ENCODE measurements at regions not wholly inside any gene's neighbourhood (a gene's known extent, or its start where the extent isn't known, plus 50 kb on each side); places are given as distances from the start of the nearest gene placed in this dataset.

GRCh38 chr6:139595183-139595582 is 220.7 kb upstream of the CITED2 start:
- no peaks in the 10 kb centered on the region for H3K9me3 ChIP-seq (ENCODE audit: control insufficient read depth in 2 of 2, insufficient read depth in 1 of 2, low read length in 1 of 2)
- H3K27me3 ChIP-seq (ENCODE audit: control insufficient read depth in 2 of 2, insufficient read depth in 1 of 2, low read length in 1 of 2), result no peaks in the 10 kb centered on the region
- no peak overlapping the region for H3K27ac ChIP-seq (ENCODE audit: low read depth in 1 of 2, low read length in 1 of 2)
- no peaks in the 10 kb centered on the region for H3K36me3 ChIP-seq (ENCODE audit: control insufficient read depth in 2 of 2, insufficient read depth in 2 of 2, low read length in 1 of 2)
- 96% methylated on average over 3 of the region's 3 CpGs for WGBS
- H3K4me3 ChIP-seq (ENCODE audit: low read length in 2 of 2), result no peak overlapping the region
- no peak for DNase-seq (ENCODE audit: low read depth in 6 of 9, low spot score in 9 of 9)
- no peaks in the 10 kb centered on the region for H3K4me1 ChIP-seq (ENCODE audit: control insufficient read depth in 2 of 2, insufficient read depth in 2 of 2, low read length in 2 of 2)

- Histone ChIP-seq H3K4me3 (ENCODE audit: low read length in 2 of 2) (no peak overlapping the region), H3K27me3 (ENCODE audit: control insufficient read depth in 2 of 2, insufficient read depth in 1 of 2, low read length in 1 of 2) (no peaks in the 10 kb centered on the region), H3K27ac (ENCODE audit: low read depth in 1 of 2, low read length in 1 of 2) (no peak overlapping the region), H3K9me3 (ENCODE audit: control insufficient read depth in 2 of 2, insufficient read depth in 1 of 2, low read length in 1 of 2) (no peaks in the 10 kb centered on the region), H3K4me1 (ENCODE audit: control insufficient read depth in 2 of 2, insufficient read depth in 2 of 2, low read length in 2 of 2) (no peaks in the 10 kb centered on the region), H3K36me3 (ENCODE audit: control insufficient read depth in 2 of 2, insufficient read depth in 2 of 2, low read length in 1 of 2) (no peaks in the 10 kb centered on the region)
- DNase-seq (ENCODE audit: low read depth in 6 of 9, low spot score in 9 of 9), result no peak
- 96% methylated on average over 8 of the region's 8 CpGs for WGBS
Observed at GRCh38 chr6:139594333-139594965, 220.0 kb upstream of the CITED2 start.

GRCh38 chr6:139593081-139593480 is 218.6 kb upstream of the CITED2 start:
- DNase-seq (ENCODE audit: low read depth in 6 of 9, low spot score in 9 of 9), result no peak
- Histone ChIP-seq H3K9me3 (ENCODE audit: control insufficient read depth in 2 of 2, insufficient read depth in 1 of 2, low read length in 1 of 2) (no peaks in the 10 kb centered on the region), H3K27ac (ENCODE audit: low read depth in 1 of 2, low read length in 1 of 2) (no peak overlapping the region), H3K4me1 (ENCODE audit: control insufficient read depth in 2 of 2, insufficient read depth in 2 of 2, low read length in 2 of 2) (no peaks in the 10 kb centered on the region), H3K27me3 (ENCODE audit: control insufficient read depth in 2 of 2, insufficient read depth in 1 of 2, low read length in 1 of 2) (no peaks in the 10 kb centered on the region), H3K36me3 (ENCODE audit: control insufficient read depth in 2 of 2, insufficient read depth in 2 of 2, low read length in 1 of 2) (no peaks in the 10 kb centered on the region), H3K4me3 (ENCODE audit: low read length in 2 of 2) (no peak overlapping the region)
- WGBS, result 97% methylated on average over 3 of the region's 3 CpGs

- 95% methylated on average over 1 of the region's 1 CpG for WGBS
- no peak overlapping the region for H3K4me3 ChIP-seq (ENCODE audit: low read length in 2 of 2)
- H3K27ac ChIP-seq (ENCODE audit: low read depth in 1 of 2, low read length in 1 of 2), result no peak overlapping the region
- no peak for DNase-seq (ENCODE audit: low read depth in 6 of 9, low spot score in 9 of 9)
- no peaks in the 10 kb centered on the region for H3K27me3 ChIP-seq (ENCODE audit: control insufficient read depth in 2 of 2, insufficient read depth in 1 of 2, low read length in 1 of 2)
- H3K4me1 ChIP-seq (ENCODE audit: control insufficient read depth in 2 of 2, insufficient read depth in 2 of 2, low read length in 2 of 2), result no peaks in the 10 kb centered on the region
- no peaks in the 10 kb centered on the region for H3K36me3 ChIP-seq (ENCODE audit: control insufficient read depth in 2 of 2, insufficient read depth in 2 of 2, low read length in 1 of 2)
- H3K9me3 ChIP-seq (ENCODE audit: control insufficient read depth in 2 of 2, insufficient read depth in 1 of 2, low read length in 1 of 2), result no peaks in the 10 kb centered on the region
Observed at GRCh38 chr6:139592011-139592410, 217.6 kb upstream of the CITED2 start.

- H3K27ac ChIP-seq (ENCODE audit: low read depth in 1 of 2, low read length in 1 of 2), result no peak overlapping the region
- 65% methylated on average over 4 of the region's 4 CpGs for WGBS
Observed at GRCh38 chr6:139591075-139591865, 216.8 kb upstream of the CITED2 start.

GRCh38 chr6:139590206-139590605 is 215.8 kb upstream of the CITED2 start:
- H3K4me1 ChIP-seq (ENCODE audit: control insufficient read depth in 2 of 2, insufficient read depth in 2 of 2, low read length in 2 of 2), result no peaks in the 10 kb centered on the region
- H3K27ac ChIP-seq (ENCODE audit: low read depth in 1 of 2, low read length in 1 of 2), result no peak overlapping the region

More at GRCh38 chr6:139591075-139591865, 216.8 kb upstream of the CITED2 start:
- Histone ChIP-seq H3K36me3 (ENCODE audit: control insufficient read depth in 2 of 2, insufficient read depth in 2 of 2, low read length in 1 of 2) (no peaks in the 10 kb centered on the region), H3K4me3 (ENCODE audit: low read length in 2 of 2) (no peak overlapping the region), H3K27me3 (ENCODE audit: control insufficient read depth in 2 of 2, insufficient read depth in 1 of 2, low read length in 1 of 2) (no peaks in the 10 kb centered on the region), H3K4me1 (ENCODE audit: control insufficient read depth in 2 of 2, insufficient read depth in 2 of 2, low read length in 2 of 2) (no peaks in the 10 kb centered on the region), H3K9me3 (ENCODE audit: control insufficient read depth in 2 of 2, insufficient read depth in 1 of 2, low read length in 1 of 2) (no peaks in the 10 kb centered on the region)
- no peak for DNase-seq (ENCODE audit: low read depth in 6 of 9, low spot score in 9 of 9)

GRCh38 chr6:139588734-139589593 is 214.5 kb upstream of the CITED2 start:
- no peak overlapping the region for H3K27ac ChIP-seq (ENCODE audit: low read depth in 1 of 2, low read length in 1 of 2)
- no peaks in the 10 kb centered on the region for H3K9me3 ChIP-seq (ENCODE audit: control insufficient read depth in 2 of 2, insufficient read depth in 1 of 2, low read length in 1 of 2)
- no peaks in the 10 kb centered on the region for H3K4me1 ChIP-seq (ENCODE audit: control insufficient read depth in 2 of 2, insufficient read depth in 2 of 2, low read length in 2 of 2)
- no peaks in the 10 kb centered on the region for H3K36me3 ChIP-seq (ENCODE audit: control insufficient read depth in 2 of 2, insufficient read depth in 2 of 2, low read length in 1 of 2)
- no peak overlapping the region for H3K4me3 ChIP-seq (ENCODE audit: low read length in 2 of 2)
- H3K27me3 ChIP-seq (ENCODE audit: control insufficient read depth in 2 of 2, insufficient read depth in 1 of 2, low read length in 1 of 2), result no peaks in the 10 kb centered on the region
- DNase-seq (ENCODE audit: low read depth in 6 of 9, low spot score in 9 of 9), result no peak
- WGBS, result 52% methylated on average over 4 of the region's 4 CpGs

More at GRCh38 chr6:139590206-139590605, 215.8 kb upstream of the CITED2 start:
- WGBS, result 95% methylated on average over 1 of the region's 1 CpG
- DNase-seq (ENCODE audit: low read depth in 6 of 9, low spot score in 9 of 9), result no peak
- no peaks in the 10 kb centered on the region for H3K27me3 ChIP-seq (ENCODE audit: control insufficient read depth in 2 of 2, insufficient read depth in 1 of 2, low read length in 1 of 2)
- H3K9me3 ChIP-seq (ENCODE audit: control insufficient read depth in 2 of 2, insufficient read depth in 1 of 2, low read length in 1 of 2), result no peaks in the 10 kb centered on the region
- H3K36me3 ChIP-seq (ENCODE audit: control insufficient read depth in 2 of 2, insufficient read depth in 2 of 2, low read length in 1 of 2), result no peaks in the 10 kb centered on the region
- H3K4me3 ChIP-seq (ENCODE audit: low read length in 2 of 2), result no peak overlapping the region

GRCh38 chr6:139588076-139588639 is 213.7 kb upstream of the CITED2 start:
- H3K36me3 ChIP-seq (ENCODE audit: control insufficient read depth in 2 of 2, insufficient read depth in 2 of 2, low read length in 1 of 2), result no peaks in the 10 kb centered on the region
- H3K4me3 ChIP-seq (ENCODE audit: low read length in 2 of 2), result no peak overlapping the region
- WGBS, result 95% methylated on average over 3 of the region's 3 CpGs
- DNase-seq (ENCODE audit: low read depth in 6 of 9, low spot score in 9 of 9), result no peak
- no peaks in the 10 kb centered on the region for H3K27me3 ChIP-seq (ENCODE audit: control insufficient read depth in 2 of 2, insufficient read depth in 1 of 2, low read length in 1 of 2)
- no peaks in the 10 kb centered on the region for H3K4me1 ChIP-seq (ENCODE audit: control insufficient read depth in 2 of 2, insufficient read depth in 2 of 2, low read length in 2 of 2)
- H3K9me3 ChIP-seq (ENCODE audit: control insufficient read depth in 2 of 2, insufficient read depth in 1 of 2, low read length in 1 of 2), result no peaks in the 10 kb centered on the region
- peak overlapping the region in 1 of 2 donors; percentile 40 for H3K27ac ChIP-seq (ENCODE audit: low read depth in 1 of 2, low read length in 1 of 2)

Data from thymus (tissue), 11 donors.